EL (cell line): ENCODE measurements at regions not wholly inside any gene's neighbourhood (a gene's known extent, or its start where the extent isn't known, plus 50 kb on each side); places are given as distances from the start of the nearest gene placed in this dataset.

Experiments
- DNase-seq: peaks from one replicate; pipeline ENCODE4 v3.0.0-alpha.2; 2016

DNA sequence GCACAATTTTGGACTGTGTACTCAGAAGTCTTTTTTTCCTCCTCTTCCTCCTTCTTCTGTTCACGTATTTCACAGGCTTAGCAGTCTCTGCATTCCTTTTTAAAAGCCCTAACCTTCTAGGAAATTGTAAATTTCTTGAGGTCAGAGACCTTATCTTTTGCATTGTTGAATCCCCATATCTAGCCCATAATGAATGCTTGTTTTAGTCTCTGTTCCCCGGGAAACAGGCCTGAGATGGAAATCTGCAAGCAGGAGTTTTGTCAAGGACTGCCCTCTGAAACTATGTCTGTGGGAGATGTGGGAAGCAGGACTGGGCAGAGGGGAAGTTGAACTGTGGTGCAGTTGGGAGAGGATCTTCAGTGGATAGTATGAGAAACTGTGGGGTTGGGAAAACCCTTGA is 272.2 kb upstream of the DAB1 start:
- no peak for DNase-seq

- no peak for DNase-seq
Observed at GRCh38 chr1:57686306-57686705, 262.4 kb upstream of the DAB1 start.

- DNase-seq = no peak
Observed at GRCh38 chr1:57683037-57683942, 259.4 kb upstream of the DAB1 start.

GRCh38 chr1:57678138-57678537 is 254.3 kb upstream of the DAB1 start:
- DNase-seq = no peak

DNA sequence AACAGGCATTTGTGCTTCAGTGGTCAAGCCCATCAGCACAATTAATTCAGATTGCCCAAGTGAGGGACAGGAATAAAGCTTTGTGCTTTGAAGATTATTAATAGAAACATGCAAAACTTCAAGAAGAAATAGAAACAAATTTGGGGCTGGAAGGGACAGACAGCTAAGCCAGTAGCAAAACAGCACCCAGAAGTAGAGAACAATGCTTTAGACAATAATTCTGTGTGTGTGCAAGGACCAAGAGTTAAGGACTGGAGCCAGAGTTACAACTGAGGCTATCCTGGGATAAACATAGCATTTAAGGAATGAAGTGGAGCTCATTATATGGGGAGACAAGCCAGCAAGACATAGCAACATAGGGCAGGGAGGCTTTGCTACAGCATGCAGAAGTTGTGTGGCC is 251.9 kb upstream of the DAB1 start:
- no peak for DNase-seq

- DNase-seq = no peak
Observed at GRCh38 chr1:57674801-57675200, 250.9 kb upstream of the DAB1 start.

DNA sequence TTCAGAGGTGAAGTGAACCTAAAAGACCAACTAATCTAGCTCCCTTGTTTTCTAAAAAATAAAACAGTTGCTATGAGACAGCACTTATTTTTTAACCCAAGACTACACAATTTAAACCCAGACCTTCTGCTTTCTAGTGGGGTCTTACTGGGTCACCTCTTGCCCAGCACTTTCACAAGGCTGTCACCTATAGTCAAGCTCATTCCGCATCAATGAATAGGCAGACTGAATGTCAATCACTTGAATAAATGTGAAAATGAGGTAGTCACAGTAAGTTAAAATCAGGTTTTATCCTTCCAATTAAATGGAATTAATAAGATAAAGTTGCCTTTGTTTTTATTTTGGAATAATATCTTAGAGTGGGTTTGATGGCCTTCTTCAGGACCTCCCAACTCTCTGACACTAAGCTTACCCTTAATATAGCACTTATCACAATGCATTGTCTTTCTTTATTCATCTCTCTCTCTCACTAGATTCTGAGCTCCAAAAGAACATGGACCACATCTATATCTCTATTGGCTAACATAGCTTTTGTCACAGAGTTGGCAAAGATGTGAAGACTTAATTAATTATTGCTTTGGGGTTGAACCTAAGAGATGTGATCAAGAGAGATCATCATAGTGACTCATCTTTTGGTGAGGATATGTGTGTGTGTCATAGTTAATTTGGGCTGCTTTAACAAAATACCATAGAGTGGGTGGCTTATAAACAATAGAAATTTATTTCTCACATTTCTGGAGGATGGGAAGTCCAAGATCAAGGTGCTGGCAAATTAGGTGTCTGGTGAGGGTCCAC is 248.7 kb upstream of the DAB1 start:
- no peak for DNase-seq

- DNase-seq = no peak
Observed at GRCh38 chr1:57671750-57672149, 247.9 kb upstream of the DAB1 start.

GRCh38 chr1:57659804-57660203 is 235.9 kb upstream of the DAB1 start:
- no peak for DNase-seq

GRCh38 chr1:57655161-57655560 is 231.3 kb upstream of the DAB1 start:
- no peak for DNase-seq

GRCh38 chr1:57644667-57645066 is 220.8 kb upstream of the DAB1 start:
- no peak for DNase-seq

GRCh38 chr1:57638239-57638638 is 214.4 kb upstream of the DAB1 start:
- DNase-seq = no peak

- peak; percentile 17 for DNase-seq
Observed at GRCh38 chr1:57637155-57637554, 213.3 kb upstream of the DAB1 start.

- DNase-seq = no peak
Observed at GRCh38 chr1:57633881-57634280, 210.0 kb upstream of the DAB1 start.

- DNase-seq = no peak
Observed at GRCh38 chr1:57633056-57633455, 209.2 kb upstream of the DAB1 start.

DNA sequence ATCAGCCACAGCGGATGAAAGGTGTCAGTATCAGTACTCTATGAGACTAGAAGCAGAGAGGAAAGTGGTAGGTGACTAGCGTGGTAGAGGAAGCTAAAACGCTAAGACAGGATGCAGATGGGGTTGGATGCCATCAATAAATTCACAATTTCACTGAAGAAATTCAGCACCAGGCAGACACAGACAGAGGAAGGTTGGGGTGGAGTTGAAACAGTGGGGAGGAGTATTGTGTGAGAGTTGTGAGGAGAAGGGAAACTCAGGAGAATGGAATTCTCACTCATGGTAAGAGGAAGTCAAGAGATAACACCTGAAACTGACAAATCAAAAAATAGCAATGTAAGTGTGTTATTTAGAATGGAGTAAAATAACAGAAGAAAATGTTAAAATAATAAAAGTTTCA is 208.5 kb upstream of the DAB1 start:
- no peak for DNase-seq

DNA sequence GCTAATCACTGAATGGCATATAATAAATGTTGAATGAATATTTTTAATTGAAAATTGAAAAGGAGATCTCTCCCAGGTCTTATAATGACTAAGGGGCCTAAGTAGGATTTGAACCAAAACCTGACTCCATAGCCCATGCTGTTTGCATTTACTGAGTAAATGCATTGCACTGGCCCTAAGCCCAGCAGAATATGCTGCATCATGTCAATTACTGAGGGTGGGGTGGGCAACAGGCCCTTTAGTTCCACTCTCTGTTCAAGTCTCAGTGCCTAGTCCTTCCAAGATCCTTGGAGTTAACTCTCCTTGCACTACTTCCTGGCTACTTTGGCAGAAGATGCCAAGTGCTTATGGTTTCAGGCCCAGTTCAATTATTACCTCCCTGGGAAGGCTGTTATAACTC is 203.8 kb upstream of the DAB1 start:
- no peak for DNase-seq

GRCh38 chr1:57623791-57624538 is 200.1 kb upstream of the DAB1 start:
- DNase-seq = no peak

DNA sequence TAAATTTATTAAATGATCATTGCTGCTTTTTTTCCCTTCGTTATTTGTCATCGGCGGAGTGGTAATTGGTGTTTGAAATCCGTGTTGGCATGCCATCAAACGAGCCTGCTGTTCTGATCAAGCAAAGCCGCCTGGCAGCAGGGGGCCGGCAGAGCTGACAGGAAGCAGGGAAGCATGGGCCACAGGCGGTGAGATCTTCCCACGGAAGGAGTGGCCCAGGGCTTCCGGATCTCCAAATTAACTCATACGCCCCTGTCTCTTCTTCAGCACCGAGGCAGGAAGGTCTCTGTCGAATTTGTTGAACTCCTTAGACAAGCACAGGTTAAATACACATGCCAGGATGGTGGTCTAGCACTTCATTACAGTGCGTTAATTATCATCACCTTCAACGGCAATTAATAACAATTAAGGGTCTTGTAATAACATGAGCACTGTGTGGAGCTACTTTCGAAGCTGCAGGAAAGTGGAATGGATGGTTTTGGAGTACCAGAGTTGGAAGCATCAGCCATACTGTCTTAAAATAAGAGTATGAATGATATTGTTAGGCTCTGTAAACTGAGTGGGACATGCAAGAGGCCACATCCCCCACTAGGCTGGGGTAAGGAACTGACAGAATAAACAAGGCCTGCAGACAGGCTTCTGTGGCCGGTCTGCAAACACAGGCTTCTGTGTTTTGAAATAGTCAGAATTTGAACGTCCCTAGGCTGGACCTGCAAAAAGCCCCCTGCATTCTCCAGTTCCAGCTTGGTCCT is 199.4 kb upstream of the DAB1 start:
- peak; percentile 35 for DNase-seq

DNA sequence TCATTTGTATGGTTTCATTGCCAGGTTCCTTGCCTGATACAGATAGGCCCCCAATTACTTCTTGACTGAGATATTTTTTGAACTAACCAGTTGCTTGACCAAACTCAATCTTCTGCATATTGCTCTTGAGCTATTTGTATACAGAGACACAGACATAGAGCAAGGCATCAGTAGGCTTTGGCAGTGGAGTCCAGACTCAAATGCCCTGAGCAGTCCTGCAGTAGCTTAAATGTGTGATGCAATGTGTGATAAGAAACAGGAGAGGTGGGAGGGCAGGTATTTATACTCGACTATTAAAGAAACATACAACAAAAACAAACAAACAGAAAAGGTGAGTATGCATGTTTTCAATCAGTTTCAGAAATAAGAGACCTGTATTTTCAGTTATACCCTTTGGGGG is 197.9 kb upstream of the DAB1 start:
- DNase-seq = no peak

- DNase-seq = no peak
Observed at GRCh38 chr1:57620605-57621004, 196.7 kb upstream of the DAB1 start.

DNA sequence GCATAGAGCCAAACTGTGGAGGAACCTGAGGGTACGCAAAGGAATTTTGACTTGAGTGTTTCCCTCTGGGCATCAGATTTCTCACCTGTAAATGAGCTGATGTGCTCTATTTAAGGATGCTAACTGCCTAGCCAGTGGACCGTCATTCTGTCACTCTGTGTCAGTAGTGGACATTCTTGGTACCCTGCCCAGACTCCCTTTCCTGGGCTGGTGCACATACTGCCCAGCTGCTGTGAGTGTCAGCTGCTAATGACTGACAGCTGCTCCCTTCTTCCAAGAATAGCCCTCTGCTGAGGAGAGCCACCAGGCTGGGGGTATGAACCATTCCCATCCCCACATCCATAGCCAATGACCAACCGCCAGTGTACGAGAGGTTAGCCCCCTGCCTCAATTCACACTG is 193.1 kb upstream of the DAB1 start:
- no peak for DNase-seq

- no peak for DNase-seq
Observed at GRCh38 chr1:57615956-57616355, 192.1 kb upstream of the DAB1 start.
